AG04449 (cell line): ENCODE measurements at regions not wholly inside any gene's neighbourhood (a gene's known extent, or its start where the extent isn't known, plus 50 kb on each side); places are given as distances from the start of the nearest gene placed in this dataset.
"Not testable (repeated sequence)": the region's sequence is repeated elsewhere in the genome, so short reads cannot be mapped to it uniquely, and the experiment has no call there.

Experiments
- CTCF ChIA-PET: fragments of 350-600 bp; formaldehyde crosslinking; extraction: SDS; loops from one replicate; lab custom pipeline; 2021; ENCODE audit warnings: antibody characterized with exemption; lab: Yijun Ruan, JAX
- POLR2A ChIA-PET: fragments of 400-600, 350-600 bp; formaldehyde crosslinking; extraction: SDS; loops from one replicate; lab custom pipeline; 2020; ENCODE audit warnings: antibody characterized with exemption, inconsistent platforms; lab: Yijun Ruan, JAX
- DNase-seq: peaks from one replicate; pipeline ENCODE4 v3.0.0-alpha.2; 2010; ENCODE audit warnings: low read depth, low spot score
- H3K4me3 ChIP-seq: 2 replicates; pipeline ENCODE4 v1.5.1; 2011; ENCODE audit warnings: low read depth, mild to moderate bottlenecking, control low read depth, low read length
- CTCF ChIP-seq: IDR thresholded peaks from one replicate; pipeline ENCODE4 v1.5.1; 2011; ENCODE audit warnings: mild to moderate bottlenecking, moderate library complexity, low read length, control low read depth, inconsistent platforms; ENCODE audit not compliant: insufficient read depth; ENCODE audit errors: missing control alignments

GRCh38 chrX:25737540-25737939, 400.6 kb upstream of the MAGEB18 start:
- POLR2A ChIA-PET, result no interaction called here

GRCh38 chrX:25742334-25742733, 395.8 kb upstream of the MAGEB18 start:
- no peak for DNase-seq
- CTCF ChIA-PET, result no interaction called here
- H3K4me3 ChIP-seq, result no peak overlapping the region
- no peak for TF ChIP-seq CTCF
- POLR2A ChIA-PET, result no interaction called here

More at GRCh38 chrX:25737540-25737939, 400.6 kb upstream of the MAGEB18 start:
- no peak for TF ChIP-seq CTCF
- CTCF ChIA-PET, result no interaction called here
- DNase-seq, result no peak
- H3K4me3 ChIP-seq, result no peak overlapping the region

GRCh38 chrX:25754399-25754798, 383.7 kb upstream of the MAGEB18 start:
- DNase-seq, result no peak
- ChIA-PET CTCF (no interaction called here), POLR2A (no interaction called here)
- H3K4me3 ChIP-seq, result no peak overlapping the region
- TF ChIP-seq CTCF, result no peak

- H3K4me3 ChIP-seq, result no peak overlapping the region
- no peak for DNase-seq
- TF ChIP-seq CTCF, result no peak
- ChIA-PET CTCF (no interaction called here), POLR2A (no interaction called here)
Observed at GRCh38 chrX:25755194-25755593, 382.9 kb upstream of the MAGEB18 start.

GRCh38 chrX:25762656-25763055, 375.5 kb upstream of the MAGEB18 start:
- ChIA-PET POLR2A (no interaction called here), CTCF (no interaction called here)
- DNase-seq, result no peak
- TF ChIP-seq CTCF, result no peak
- no peak overlapping the region for H3K4me3 ChIP-seq

GRCh38 chrX:25771853-25772252, 366.3 kb upstream of the MAGEB18 start:
- POLR2A ChIA-PET, H3K4me3 ChIP-seq: not testable (repeated sequence)

GRCh38 chrX:25797796-25798195, 340.3 kb upstream of the MAGEB18 start:
- CTCF ChIA-PET, H3K4me3 ChIP-seq, DNase-seq, POLR2A ChIA-PET: not testable (repeated sequence)

More at GRCh38 chrX:25771853-25772252, 366.3 kb upstream of the MAGEB18 start:
- CTCF ChIA-PET, DNase-seq: not testable (repeated sequence)
